GM12878 (cell line): ENCODE measurements at regions not wholly inside any gene's neighbourhood (a gene's known extent, or its start where the extent isn't known, plus 50 kb on each side); places are given as distances from the start of the nearest gene placed in this dataset.

ENCODE experiments used
- ATAC-seq: fragments of 200-7000 bp; cut with Tn5 transposase; 3 replicates; pipeline ENCODE4 v1.9.1; 2020; ENCODE audit warnings: mild to moderate bottlenecking, moderate library complexity
- BruUV-seq: library from RNA; stranded (reverse); fragments of 400-500 nt; replicated peaks from 2 replicates; lab custom pipeline; 2021; lab: Mats Ljungman, UMichigan
- CTCF ChIA-PET: fragments of 300-600 bp; sonication (Branson Sonifier 250); formaldehyde crosslinking; extraction: SDS; loops from one replicate; lab custom pipeline; 2021; ENCODE audit warnings: inconsistent platforms; lab: Yijun Ruan, JAX
- POLR2A ChIA-PET: fragments of 350-600 bp; formaldehyde crosslinking; extraction: SDS; loops from one replicate; lab custom pipeline; 2021; ENCODE audit warnings: inconsistent platforms; lab: Charles Lee
- RAD21 ChIA-PET: fragments of 300-600 bp; sonication (Branson Sonifier 250); formaldehyde crosslinking; loops from one replicate; lab custom pipeline; 2023; ENCODE audit warnings: antibody characterized with exemption; ENCODE audit not compliant: unreplicated experiment; lab: Charles Lee
- SMC1A ChIA-PET: fragments of 300-600 bp; sonication (Branson Sonifier 250); formaldehyde crosslinking; loops from one replicate; lab custom pipeline; 2023; ENCODE audit not compliant: unreplicated experiment, uncharacterized antibody; lab: Charles Lee
- DNase-seq: peaks from one replicate; pipeline ENCODE4 v3.0.0-alpha.2; 2011; ENCODE audit warnings: low read depth, low spot score
- FAIRE-seq: peaks from 3 replicates; lab custom pipeline; 2011; peaks lifted over from hg19 to GRCh38; lab: Jason Lieb, UNC
- H2AFZ ChIP-seq: 2 replicates; pipeline ENCODE4 v1.6.0; 2011; ENCODE audit warnings: low read depth, low read length, control low read depth; ENCODE audit not compliant: control insufficient read depth
- H3K27ac ChIP-seq: 2 replicates; pipeline ENCODE4 v1.5.1; 2011; ENCODE audit warnings: control low read depth; ENCODE audit not compliant: control insufficient read depth, insufficient read depth
- H3K27me3 ChIP-seq, 2 experiments: replicated peaks in 1 of 2; 2 replicates each; pipeline versions ENCODE4 v1.6.0 to v1.6.1; 2011; ENCODE audit warnings: low read length in 1 of 2; ENCODE audit not compliant: control insufficient read depth in 2 of 2, insufficient read depth in 2 of 2
- H3K36me3 ChIP-seq, 2 experiments: 2 replicates each; pipeline ENCODE4 v1.5.1; 2011; ENCODE audit warnings: low read length in 1 of 2; ENCODE audit not compliant: control insufficient read depth in 2 of 2, insufficient read depth in 2 of 2
- H3K4me1 ChIP-seq: 2 replicates; pipeline ENCODE4 v1.6.1; 2011; ENCODE audit warnings: mild to moderate bottlenecking, low read length, moderate library complexity, mixed read lengths; ENCODE audit not compliant: control insufficient read depth, insufficient read depth
- H3K4me2 ChIP-seq: 2 replicates; pipeline ENCODE4 v1.6.0; 2011; ENCODE audit warnings: control low read depth; ENCODE audit not compliant: control insufficient read depth, insufficient read depth
- H3K4me3 ChIP-seq: fragments of 200-600 bp; sonication (generic); 2 replicates; pipeline ENCODE4 v1.5.1; 2016
- H3K79me2 ChIP-seq: 2 replicates; pipeline ENCODE4 v1.6.0; 2011; ENCODE audit warnings: low read length; ENCODE audit not compliant: control insufficient read depth, insufficient read depth
- H3K9ac ChIP-seq: 2 replicates; pipeline ENCODE4 v1.8.0; 2011; ENCODE audit warnings: low read length, control low read depth, mixed read lengths; ENCODE audit not compliant: control insufficient read depth, insufficient read depth
- H3K9me3 ChIP-seq: replicated peaks from 3 replicates; pipeline ENCODE4 v1.5.1; 2011; ENCODE audit warnings: mild to moderate bottlenecking, low read length; ENCODE audit not compliant: control insufficient read depth, insufficient read depth
- H4K20me1 ChIP-seq: 2 replicates; pipeline ENCODE4 v1.6.0; 2011; ENCODE audit not compliant: control insufficient read depth, insufficient read depth
- ASH2L ChIP-seq: fragments of 300-600, 200-600 bp; sonication (generic); IDR thresholded peaks from 2 replicates; pipeline ENCODE4 v1.6.1; 2017; ENCODE audit warnings: low read depth, mild to moderate bottlenecking, borderline replicate concordance
- ATF3 ChIP-seq: IDR thresholded peaks from 2 replicates; pipeline ENCODE4 v1.6.1; 2011; ENCODE audit warnings: low read depth, mild to moderate bottlenecking, low read length, moderate library complexity, borderline replicate concordance; ENCODE audit errors: extremely low read depth
- BRCA1 ChIP-seq: IDR thresholded peaks from 2 replicates; pipeline ENCODE4 v1.6.1; 2011; ENCODE audit warnings: low read depth, low read length, improper control_type of control experiment
- E2F4 ChIP-seq: IDR thresholded peaks from 2 replicates; pipeline ENCODE4 v1.6.1; 2012; ENCODE audit warnings: low read depth, low read length, improper control_type of control experiment
- HSF1 ChIP-seq: fragments of 150-350 bp; IDR thresholded peaks from 2 replicates; pipeline ENCODE4 v1.6.1; 2014; ENCODE audit warnings: mild to moderate bottlenecking, low read depth, low read length
- IRF4 ChIP-seq: IDR thresholded peaks from 2 replicates; pipeline ENCODE4 v1.6.1; 2011; ENCODE audit warnings: low read depth, low read length
- MAX ChIP-seq: IDR thresholded peaks from 2 replicates; pipeline ENCODE4 v1.6.1; 2012; ENCODE audit warnings: low read depth, low read length, improper control_type of control experiment
- NFYB ChIP-seq: IDR thresholded peaks from 2 replicates; pipeline ENCODE4 v1.6.1; 2011; ENCODE audit warnings: low read depth, mild to moderate bottlenecking, low read length, improper control_type of control experiment, moderate library complexity; ENCODE audit not compliant: insufficient read depth
- PAX5 ChIP-seq: IDR thresholded peaks from 2 replicates; pipeline ENCODE4 v1.6.1; 2011; ENCODE audit warnings: low read depth, low read length, borderline replicate concordance
- PAX8 ChIP-seq: fragments of 450-650 bp; IDR thresholded peaks from 2 replicates; pipeline ENCODE4 v1.6.1; 2017; ENCODE audit warnings: mild to moderate bottlenecking, moderate library complexity
- POLR2AphosphoS2 ChIP-seq: IDR thresholded peaks from 2 replicates; pipeline ENCODE4 v1.6.1; 2011; ENCODE audit warnings: low read depth, mild to moderate bottlenecking, low read length, improper control_type of control experiment, moderate library complexity
- SIX5 ChIP-seq: IDR thresholded peaks from 2 replicates; pipeline ENCODE4 v1.6.1; 2011; ENCODE audit warnings: mild to moderate bottlenecking, low read depth, low read length, moderate library complexity; ENCODE audit not compliant: severe bottlenecking
- SMC3 ChIP-seq: IDR thresholded peaks from 2 replicates; pipeline ENCODE4 v1.6.1; 2011; ENCODE audit warnings: low read length, improper control_type of control experiment, borderline replicate concordance
- SRF ChIP-seq, 2 experiments: IDR thresholded peaks; 2 replicates each; pipeline ENCODE4 v1.6.1; 2011; ENCODE audit warnings: low read depth in 2 of 2, low read length in 2 of 2, mild to moderate bottlenecking in 1 of 2, moderate library complexity in 1 of 2
- STAT1 ChIP-seq: fragments of 450-650 bp; conservative IDR thresholded peaks from 2 replicates; pipeline ENCODE4 v1.6.1; 2014; ENCODE audit warnings: antibody characterized with exemption, mild to moderate bottlenecking
- YBX1 ChIP-seq: fragments of 450-650 bp; IDR thresholded peaks from 2 replicates; pipeline ENCODE4 v1.6.1; 2016; ENCODE audit warnings: antibody characterized with exemption
- ZNF217 ChIP-seq: fragments of 450-650 bp; IDR thresholded peaks from 2 replicates; pipeline ENCODE4 v1.6.1; 2017; ENCODE audit warnings: antibody characterized with exemption, mild to moderate bottlenecking
- WGBS: methylation state at CpG from one replicate; pipeline ENCODE4 v1.1.6; 2016; ENCODE audit warnings: low lambda C conversion rate; ENCODE audit not compliant: insufficient replicate concordance, insufficient coverage; ENCODE audit errors: missing lambda C conversion rate; 5-methylcytosine and 5-hydroxymethylcytosine counted together
- in situ Hi-C: fragments of 300-500 bp; cut with MboI; formaldehyde crosslinking; loops from 9 replicates; pipeline ENCODE4 v1.14.3; 2018; ENCODE audit warnings: mixed read lengths
- intact Hi-C: fragments of 100-400 bp; cut with micrococcal nuclease; formaldehyde crosslinking; loops from one replicate; pipeline ENCODE4 v1.14.2; 2022; ENCODE audit not compliant: unreplicated experiment
- TF ChIP-seq, protein P1 (sequence below): IDR thresholded peaks from 2 replicates; pipeline ENCODE4 v1.6.1; 2011; ENCODE audit warnings: low read depth, low read length, improper control_type of control experiment, borderline replicate concordance
- TF ChIP-seq, protein P2 (sequence below): fragments of 450-650 bp; IDR thresholded peaks from 2 replicates; pipeline ENCODE4 v1.6.1; 2014; ENCODE audit warnings: mild to moderate bottlenecking

DNA sequence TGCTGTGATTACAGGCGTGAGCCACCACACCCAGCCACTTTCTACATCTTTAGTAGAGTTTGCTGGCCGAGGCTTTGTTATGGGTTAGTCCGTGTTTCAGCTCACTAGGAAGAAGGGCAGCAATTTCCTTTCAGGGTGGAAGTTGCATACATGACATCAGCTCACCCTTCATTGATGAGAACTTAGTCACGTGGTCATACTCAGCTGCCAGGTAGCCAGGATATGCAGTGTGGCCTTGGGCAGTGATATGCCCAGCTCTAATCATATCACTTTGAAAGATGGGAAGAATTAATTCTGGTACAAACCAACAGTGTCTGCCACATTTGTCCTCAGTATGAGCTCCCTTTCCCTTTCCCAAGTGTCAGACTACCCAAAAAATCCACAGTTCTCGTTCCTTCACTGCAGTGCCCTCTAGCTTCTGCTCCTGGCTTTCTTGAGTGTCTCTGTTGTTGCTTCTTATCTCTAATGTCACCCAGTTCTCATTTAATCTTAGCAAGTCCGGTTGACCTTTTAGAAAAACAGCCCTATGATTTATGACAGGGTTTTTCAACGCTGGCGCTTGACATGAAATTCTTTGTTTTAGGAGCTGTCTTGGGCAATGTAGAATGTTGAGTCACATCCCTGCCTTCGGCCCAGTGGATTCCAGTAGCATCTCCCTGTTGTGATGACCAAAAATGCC, 108.7 kb upstream of the ITGB1 start:
- H2AFZ ChIP-seq: no peak overlapping the region
- ATAC-seq: no peak
- no peak overlapping the region for H3K4me3 ChIP-seq
- ChIA-PET RAD21 (no interaction called here), SMC1A (interaction anchor here (0.6 to 2.2 kb wide), 3 partner anchors 13 to 20 kb away, joined by 3 to 5 read pairs (median 3); no protein-coding TSS in a partner anchor), POLR2A (no interaction called here), CTCF (interaction anchor here (0.5 to 1.2 kb wide), 2 partner anchors 12 to 349 kb away, joined by 3 to 5 read pairs; no protein-coding TSS in a partner anchor)
- no peak overlapping the region for H3K27ac ChIP-seq
- 35% methylated on average over 9 of the region's 9 CpGs for WGBS
- no peaks in the 10 kb centered on the region for H4K20me1 ChIP-seq
- no peaks in the 10 kb centered on the region for H3K27me3 ChIP-seq
- no peaks in the 10 kb centered on the region for H3K9me3 ChIP-seq
- no peaks in the 10 kb centered on the region for H3K4me1 ChIP-seq
- in situ Hi-C loops (no loop called here), intact Hi-C loops (no loop called here)
- BruUV-seq: no TSS peak
- H3K79me2 ChIP-seq: no peaks in the 10 kb centered on the region
- FAIRE-seq: no peak
- H3K36me3 ChIP-seq: no peaks in the 10 kb centered on the region
- no peak for DNase-seq
- no peak overlapping the region for H3K4me2 ChIP-seq
- no peak overlapping the region for H3K9ac ChIP-seq
- TF ChIP-seq POLR2AphosphoS2: no peak
- TF ChIP-seq STAT1: no peak
- no peak for TF ChIP-seq SMC3
- no peak for TF ChIP-seq BRCA1
- no peak for TF ChIP-seq YBX1
- no peak for TF ChIP-seq SRF (IDR thresholded peaks at IDR 0.05; ENCODE audit: low read depth in 2 of 2, low read length in 2 of 2)
- no peak for TF ChIP-seq PAX8
- TF ChIP-seq ATF3: no peak
- no peak for TF ChIP-seq PAX5
- TF ChIP-seq IRF4: no peak
- TF ChIP-seq MAX: no peak
- no peak for TF ChIP-seq ZNF217
- TF ChIP-seq, protein P1, sequence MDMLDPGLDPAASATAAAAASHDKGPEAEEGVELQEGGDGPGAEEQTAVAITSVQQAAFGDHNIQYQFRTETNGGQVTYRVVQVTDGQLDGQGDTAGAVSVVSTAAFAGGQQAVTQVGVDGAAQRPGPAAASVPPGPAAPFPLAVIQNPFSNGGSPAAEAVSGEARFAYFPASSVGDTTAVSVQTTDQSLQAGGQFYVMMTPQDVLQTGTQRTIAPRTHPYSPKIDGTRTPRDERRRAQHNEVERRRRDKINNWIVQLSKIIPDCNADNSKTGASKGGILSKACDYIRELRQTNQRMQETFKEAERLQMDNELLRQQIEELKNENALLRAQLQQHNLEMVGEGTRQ: no peak
- no peak for TF ChIP-seq HSF1
- TF ChIP-seq E2F4: no peak
- no peak for TF ChIP-seq NFYB
- TF ChIP-seq, protein P2, sequence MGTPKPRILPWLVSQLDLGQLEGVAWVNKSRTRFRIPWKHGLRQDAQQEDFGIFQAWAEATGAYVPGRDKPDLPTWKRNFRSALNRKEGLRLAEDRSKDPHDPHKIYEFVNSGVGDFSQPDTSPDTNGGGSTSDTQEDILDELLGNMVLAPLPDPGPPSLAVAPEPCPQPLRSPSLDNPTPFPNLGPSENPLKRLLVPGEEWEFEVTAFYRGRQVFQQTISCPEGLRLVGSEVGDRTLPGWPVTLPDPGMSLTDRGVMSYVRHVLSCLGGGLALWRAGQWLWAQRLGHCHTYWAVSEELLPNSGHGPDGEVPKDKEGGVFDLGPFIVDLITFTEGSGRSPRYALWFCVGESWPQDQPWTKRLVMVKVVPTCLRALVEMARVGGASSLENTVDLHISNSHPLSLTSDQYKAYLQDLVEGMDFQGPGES: no peak
- TF ChIP-seq SIX5: no peak
- no peak for TF ChIP-seq ASH2L
